Panc1 (cell line): ENCODE measurements at regions not wholly inside any gene's neighbourhood (a gene's known extent, or its start where the extent isn't known, plus 50 kb on each side); places are given as distances from the start of the nearest gene placed in this dataset.

Source experiments
- POLR2AphosphoS5 ChIP-seq: IDR thresholded peaks from 2 replicates; pipeline ENCODE4 v1.6.1; 2012; ENCODE audit warnings: mild to moderate bottlenecking, low read depth, low read length, moderate library complexity
- TF ChIP-seq, protein P1 (sequence below), 2 experiments: IDR thresholded peaks; 2 replicates each; pipeline ENCODE4 v1.6.1; 2011 to 2012; ENCODE audit warnings: low read depth in 2 of 2, control low read depth in 1 of 2, low read length in 1 of 2, mild to moderate bottlenecking in 1 of 2, moderate library complexity in 1 of 2; ENCODE audit not compliant: insufficient read depth in 1 of 2
- TF ChIP-seq, protein P2 (sequence below): fragments of 450-650 bp; IDR thresholded peaks from 2 replicates; pipeline ENCODE4 v1.5.1; 2017; ENCODE audit warnings: mild to moderate bottlenecking

- no peak for TF ChIP-seq POLR2AphosphoS5
- TF ChIP-seq, protein P1, sequence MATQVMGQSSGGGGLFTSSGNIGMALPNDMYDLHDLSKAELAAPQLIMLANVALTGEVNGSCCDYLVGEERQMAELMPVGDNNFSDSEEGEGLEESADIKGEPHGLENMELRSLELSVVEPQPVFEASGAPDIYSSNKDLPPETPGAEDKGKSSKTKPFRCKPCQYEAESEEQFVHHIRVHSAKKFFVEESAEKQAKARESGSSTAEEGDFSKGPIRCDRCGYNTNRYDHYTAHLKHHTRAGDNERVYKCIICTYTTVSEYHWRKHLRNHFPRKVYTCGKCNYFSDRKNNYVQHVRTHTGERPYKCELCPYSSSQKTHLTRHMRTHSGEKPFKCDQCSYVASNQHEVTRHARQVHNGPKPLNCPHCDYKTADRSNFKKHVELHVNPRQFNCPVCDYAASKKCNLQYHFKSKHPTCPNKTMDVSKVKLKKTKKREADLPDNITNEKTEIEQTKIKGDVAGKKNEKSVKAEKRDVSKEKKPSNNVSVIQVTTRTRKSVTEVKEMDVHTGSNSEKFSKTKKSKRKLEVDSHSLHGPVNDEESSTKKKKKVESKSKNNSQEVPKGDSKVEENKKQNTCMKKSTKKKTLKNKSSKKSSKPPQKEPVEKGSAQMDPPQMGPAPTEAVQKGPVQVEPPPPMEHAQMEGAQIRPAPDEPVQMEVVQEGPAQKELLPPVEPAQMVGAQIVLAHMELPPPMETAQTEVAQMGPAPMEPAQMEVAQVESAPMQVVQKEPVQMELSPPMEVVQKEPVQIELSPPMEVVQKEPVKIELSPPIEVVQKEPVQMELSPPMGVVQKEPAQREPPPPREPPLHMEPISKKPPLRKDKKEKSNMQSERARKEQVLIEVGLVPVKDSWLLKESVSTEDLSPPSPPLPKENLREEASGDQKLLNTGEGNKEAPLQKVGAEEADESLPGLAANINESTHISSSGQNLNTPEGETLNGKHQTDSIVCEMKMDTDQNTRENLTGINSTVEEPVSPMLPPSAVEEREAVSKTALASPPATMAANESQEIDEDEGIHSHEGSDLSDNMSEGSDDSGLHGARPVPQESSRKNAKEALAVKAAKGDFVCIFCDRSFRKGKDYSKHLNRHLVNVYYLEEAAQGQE (IDR thresholded peaks at IDR 0.05; ENCODE audit: insufficient read depth in 1 of 2, low read depth in 2 of 2, low read length in 1 of 2), result no peak
- TF ChIP-seq, protein P2, sequence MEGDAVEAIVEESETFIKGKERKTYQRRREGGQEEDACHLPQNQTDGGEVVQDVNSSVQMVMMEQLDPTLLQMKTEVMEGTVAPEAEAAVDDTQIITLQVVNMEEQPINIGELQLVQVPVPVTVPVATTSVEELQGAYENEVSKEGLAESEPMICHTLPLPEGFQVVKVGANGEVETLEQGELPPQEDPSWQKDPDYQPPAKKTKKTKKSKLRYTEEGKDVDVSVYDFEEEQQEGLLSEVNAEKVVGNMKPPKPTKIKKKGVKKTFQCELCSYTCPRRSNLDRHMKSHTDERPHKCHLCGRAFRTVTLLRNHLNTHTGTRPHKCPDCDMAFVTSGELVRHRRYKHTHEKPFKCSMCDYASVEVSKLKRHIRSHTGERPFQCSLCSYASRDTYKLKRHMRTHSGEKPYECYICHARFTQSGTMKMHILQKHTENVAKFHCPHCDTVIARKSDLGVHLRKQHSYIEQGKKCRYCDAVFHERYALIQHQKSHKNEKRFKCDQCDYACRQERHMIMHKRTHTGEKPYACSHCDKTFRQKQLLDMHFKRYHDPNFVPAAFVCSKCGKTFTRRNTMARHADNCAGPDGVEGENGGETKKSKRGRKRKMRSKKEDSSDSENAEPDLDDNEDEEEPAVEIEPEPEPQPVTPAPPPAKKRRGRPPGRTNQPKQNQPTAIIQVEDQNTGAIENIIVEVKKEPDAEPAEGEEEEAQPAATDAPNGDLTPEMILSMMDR, result no peak
Measured at GRCh38 chr12:111030800-111031199, 110.4 kb upstream of the MYL2 start.
